GM19025 (cell line): ENCODE measurements at regions not wholly inside any gene's neighbourhood (a gene's known extent, or its start where the extent isn't known, plus 50 kb on each side); places are given as distances from the start of the nearest gene placed in this dataset.

Experiments
- ATAC-seq: cut with Tn5 transposase; IDR thresholded peaks from one replicate; pipeline ENCODE4 v1.9.1; 2021; ENCODE audit warnings: mild to moderate bottlenecking, low read depth, moderate library complexity; ENCODE audit not compliant: unreplicated experiment

GRCh38 chr21:32135401-32136363 is 143.2 kb downstream of the MIS18A start:
- ATAC-seq: peak; percentile 53

- ATAC-seq: no peak
These were observed 144.3 kb downstream of the MIS18A start for GRCh38 chr21:32134441-32135130.

GRCh38 chr21:32132881-32133280 is 146.0 kb downstream of the MIS18A start:
- ATAC-seq: no peak

- ATAC-seq: no peak
These were observed 146.4 kb downstream of the MIS18A start for GRCh38 chr21:32132409-32132808.

- ATAC-seq: no peak
These were observed 146.9 kb downstream of the MIS18A start for GRCh38 chr21:32131960-32132359.

GRCh38 chr21:32131164-32131563 is 147.7 kb downstream of the MIS18A start:
- ATAC-seq: no peak

- no peak for ATAC-seq
These were observed 148.6 kb downstream of the MIS18A start for GRCh38 chr21:32130031-32130891.

- ATAC-seq: no peak
These were observed 151.8 kb downstream of the MIS18A start for GRCh38 chr21:32127081-32127480.

GRCh38 chr21:32122082-32122481 is 156.8 kb downstream of the MIS18A start:
- ATAC-seq: no peak

GRCh38 chr21:32120230-32120629 is 158.6 kb downstream of the MIS18A start:
- ATAC-seq: no peak

- ATAC-seq: no peak
These were observed 159.0 kb downstream of the MIS18A start for GRCh38 chr21:32119811-32120210.

GRCh38 chr21:32119389-32119788 is 159.5 kb downstream of the MIS18A start:
- no peak for ATAC-seq

- no peak for ATAC-seq
These were observed 164.3 kb downstream of the MIS18A start for GRCh38 chr21:32114419-32115035.

- no peak for ATAC-seq
These were observed 165.4 kb downstream of the MIS18A start for GRCh38 chr21:32113486-32113885.

- ATAC-seq: no peak
These were observed 166.7 kb downstream of the MIS18A start for GRCh38 chr21:32112195-32112594.

GRCh38 chr21:32108566-32108965 is 170.3 kb downstream of the MIS18A start:
- ATAC-seq: no peak

GRCh38 chr21:32103361-32103760 is 175.5 kb downstream of the MIS18A start:
- no peak for ATAC-seq

GRCh38 chr21:32102426-32102825 is 176.4 kb downstream of the MIS18A start:
- no peak for ATAC-seq

GRCh38 chr21:32101277-32101676 is 177.6 kb downstream of the MIS18A start:
- ATAC-seq: no peak

- ATAC-seq: no peak
These were observed 178.4 kb downstream of the MIS18A start for GRCh38 chr21:32100423-32100822.
